Ishikawa (cell line): ENCODE measurements at regions not wholly inside any gene's neighbourhood (a gene's known extent, or its start where the extent isn't known, plus 50 kb on each side); places are given as distances from the start of the nearest gene placed in this dataset.

Experiments
- CEBPB ChIP-seq: IDR thresholded peaks from 2 replicates; pipeline ENCODE4 v1.6.1; 2012
- CREB1 ChIP-seq: IDR thresholded peaks from 2 replicates; pipeline ENCODE4 v1.6.1; 2012; ENCODE audit warnings: low read depth
- EGR1 ChIP-seq: IDR thresholded peaks from 2 replicates; pipeline ENCODE4 v1.6.1; 2012
- EP300 ChIP-seq: IDR thresholded peaks from 2 replicates; pipeline ENCODE4 v1.6.1; 2012; ENCODE audit warnings: borderline replicate concordance
- FOXM1 ChIP-seq: IDR thresholded peaks from 2 replicates; pipeline ENCODE4 v1.6.1; 2012; ENCODE audit warnings: low read depth, borderline replicate concordance
- NFIC ChIP-seq: IDR thresholded peaks from 2 replicates; pipeline ENCODE4 v1.6.1; 2012
- RAD21 ChIP-seq: IDR thresholded peaks from 2 replicates; pipeline ENCODE4 v1.6.1; 2012; ENCODE audit warnings: low read depth
- TAF1 ChIP-seq: IDR thresholded peaks from 2 replicates; pipeline ENCODE4 v1.6.1; 2012; ENCODE audit warnings: low read depth, mild to moderate bottlenecking
- TCF12 ChIP-seq: IDR thresholded peaks from 2 replicates; pipeline ENCODE4 v1.6.1; 2012; ENCODE audit warnings: low read depth
- TEAD4 ChIP-seq: IDR thresholded peaks from 2 replicates; pipeline ENCODE4 v1.6.1; 2012
- YY1 ChIP-seq: IDR thresholded peaks from 2 replicates; pipeline ENCODE4 v1.6.1; 2012; ENCODE audit warnings: low read depth
- ZBTB7A ChIP-seq: IDR thresholded peaks from 2 replicates; pipeline ENCODE4 v1.6.1; 2012; ENCODE audit warnings: low read depth
- TF ChIP-seq, protein P1 (sequence below): IDR thresholded peaks from 2 replicates; pipeline ENCODE4 v1.6.1; 2012
- TF ChIP-seq, protein P2 (sequence below): IDR thresholded peaks from 2 replicates; pipeline ENCODE4 v1.6.1; 2012
- TF ChIP-seq, protein P3 (sequence below): IDR thresholded peaks from 2 replicates; pipeline ENCODE4 v1.6.1; 2012; ENCODE audit warnings: low read depth, mild to moderate bottlenecking

DNA sequence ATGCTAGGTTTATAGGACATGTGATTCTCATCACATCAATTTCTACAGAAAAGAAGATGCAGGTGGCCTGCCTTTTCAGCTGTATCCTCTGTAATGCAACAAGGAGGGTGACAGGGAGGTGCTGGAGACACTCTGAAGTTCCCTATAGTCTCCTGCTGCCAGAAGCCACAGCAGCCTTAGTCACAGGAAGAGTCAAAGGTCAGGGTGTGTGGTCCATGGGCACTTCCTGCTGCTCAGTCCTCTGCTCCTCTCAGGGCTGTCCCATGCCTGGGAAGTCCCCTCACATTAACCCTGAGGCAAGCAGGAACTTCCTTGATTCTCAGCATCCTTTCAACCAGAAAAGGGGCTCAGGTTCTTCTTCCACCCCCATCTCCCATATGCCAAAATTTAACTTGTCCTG lies 144.8 kb upstream of the FOXA2 start:
- TF ChIP-seq YY1 (no peak), FOXM1 (no peak), EGR1 (no peak), TAF1 (no peak)
- TF ChIP-seq, protein P1, sequence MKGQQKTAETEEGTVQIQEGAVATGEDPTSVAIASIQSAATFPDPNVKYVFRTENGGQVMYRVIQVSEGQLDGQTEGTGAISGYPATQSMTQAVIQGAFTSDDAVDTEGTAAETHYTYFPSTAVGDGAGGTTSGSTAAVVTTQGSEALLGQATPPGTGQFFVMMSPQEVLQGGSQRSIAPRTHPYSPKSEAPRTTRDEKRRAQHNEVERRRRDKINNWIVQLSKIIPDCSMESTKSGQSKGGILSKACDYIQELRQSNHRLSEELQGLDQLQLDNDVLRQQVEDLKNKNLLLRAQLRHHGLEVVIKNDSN, result no peak

DNA sequence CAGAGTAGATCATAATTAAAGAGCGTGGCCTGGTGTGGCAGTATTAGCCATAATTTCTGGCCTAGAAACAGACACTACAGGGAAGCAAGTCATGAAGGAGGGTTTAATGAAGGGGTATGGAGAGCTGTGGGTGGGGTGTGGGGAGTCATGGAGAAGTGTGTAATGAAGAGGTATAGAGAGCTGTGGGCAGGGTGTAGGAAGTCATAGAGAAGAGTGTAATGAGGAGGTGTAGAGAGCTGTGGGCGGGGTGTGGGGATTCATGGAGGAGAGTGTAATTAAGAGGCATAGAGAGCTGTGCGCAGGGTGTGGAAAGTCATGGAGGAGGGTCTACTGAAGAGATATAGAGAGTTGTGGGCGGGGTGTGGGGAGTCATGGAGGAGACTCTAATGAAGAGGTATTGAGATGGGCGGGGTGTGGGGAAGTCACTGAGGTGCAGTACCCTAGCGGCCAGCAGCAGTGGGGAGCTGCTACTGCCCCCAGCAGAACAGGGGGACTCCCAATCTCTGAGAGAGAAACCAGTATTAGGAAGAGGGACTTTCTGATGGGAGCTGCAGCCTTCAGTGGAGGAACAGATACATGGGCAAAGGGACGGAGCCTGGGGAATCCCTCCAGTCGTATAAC lies 145.4 kb upstream of the FOXA2 start:
- no peak for TF ChIP-seq EGR1
- no peak for TF ChIP-seq EP300
- TF ChIP-seq YY1, result no peak
- no peak for TF ChIP-seq CREB1
- TF ChIP-seq, protein P2, sequence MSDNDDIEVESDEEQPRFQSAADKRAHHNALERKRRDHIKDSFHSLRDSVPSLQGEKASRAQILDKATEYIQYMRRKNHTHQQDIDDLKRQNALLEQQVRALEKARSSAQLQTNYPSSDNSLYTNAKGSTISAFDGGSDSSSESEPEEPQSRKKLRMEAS, result no peak
- no peak for TF ChIP-seq FOXM1
- no peak for TF ChIP-seq TEAD4
- no peak for TF ChIP-seq ZBTB7A
- TF ChIP-seq, protein P1, result no peak
- no peak for TF ChIP-seq RAD21

DNA sequence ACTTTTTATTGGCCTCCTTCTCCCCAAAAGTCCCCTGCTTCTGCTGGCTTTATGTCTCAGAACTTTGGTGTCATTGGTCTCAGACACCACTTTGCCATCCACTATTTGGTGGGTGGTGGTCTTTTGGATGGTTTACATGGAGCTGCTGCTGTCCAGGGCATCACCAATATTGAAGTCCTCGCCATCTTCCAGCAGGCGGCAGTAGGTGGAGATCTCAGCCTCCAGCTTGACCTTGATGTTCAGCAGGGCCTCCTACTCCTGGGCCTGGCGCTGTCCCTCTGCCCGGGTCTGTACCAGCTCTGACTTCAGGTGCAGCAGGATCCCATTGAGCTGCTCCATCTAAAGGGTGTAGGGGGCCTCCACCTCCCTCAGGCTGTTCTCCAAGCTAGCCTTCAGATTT lies 148.4 kb upstream of the FOXA2 start:
- TF ChIP-seq TCF12, result no peak

DNA sequence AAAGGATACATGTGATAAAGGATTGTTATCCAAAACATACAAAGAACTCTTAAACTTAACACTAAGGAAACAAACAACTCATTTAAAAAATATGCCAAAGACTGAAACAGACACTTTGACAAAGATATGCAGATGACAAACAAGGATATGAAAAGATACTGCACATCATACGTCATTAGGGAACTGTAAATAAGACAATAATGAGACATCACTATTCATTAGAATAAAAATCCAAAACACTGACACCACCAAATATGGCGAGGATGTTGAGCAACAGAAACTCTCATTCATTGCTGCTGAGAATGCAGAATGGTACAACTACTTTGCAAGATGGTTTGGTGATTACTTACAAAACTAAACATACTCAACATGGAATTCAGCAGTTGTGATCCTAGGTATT lies 156.5 kb upstream of the FOXA2 start:
- TF ChIP-seq NFIC (no peak), TEAD4 (no peak), YY1 (no peak), FOXM1 (no peak), EGR1 (no peak), RAD21 (no peak), CREB1 (no peak), TAF1 (no peak), TCF12 (no peak), EP300 (no peak)
- TF ChIP-seq, protein P1, result no peak
- TF ChIP-seq, protein P3, sequence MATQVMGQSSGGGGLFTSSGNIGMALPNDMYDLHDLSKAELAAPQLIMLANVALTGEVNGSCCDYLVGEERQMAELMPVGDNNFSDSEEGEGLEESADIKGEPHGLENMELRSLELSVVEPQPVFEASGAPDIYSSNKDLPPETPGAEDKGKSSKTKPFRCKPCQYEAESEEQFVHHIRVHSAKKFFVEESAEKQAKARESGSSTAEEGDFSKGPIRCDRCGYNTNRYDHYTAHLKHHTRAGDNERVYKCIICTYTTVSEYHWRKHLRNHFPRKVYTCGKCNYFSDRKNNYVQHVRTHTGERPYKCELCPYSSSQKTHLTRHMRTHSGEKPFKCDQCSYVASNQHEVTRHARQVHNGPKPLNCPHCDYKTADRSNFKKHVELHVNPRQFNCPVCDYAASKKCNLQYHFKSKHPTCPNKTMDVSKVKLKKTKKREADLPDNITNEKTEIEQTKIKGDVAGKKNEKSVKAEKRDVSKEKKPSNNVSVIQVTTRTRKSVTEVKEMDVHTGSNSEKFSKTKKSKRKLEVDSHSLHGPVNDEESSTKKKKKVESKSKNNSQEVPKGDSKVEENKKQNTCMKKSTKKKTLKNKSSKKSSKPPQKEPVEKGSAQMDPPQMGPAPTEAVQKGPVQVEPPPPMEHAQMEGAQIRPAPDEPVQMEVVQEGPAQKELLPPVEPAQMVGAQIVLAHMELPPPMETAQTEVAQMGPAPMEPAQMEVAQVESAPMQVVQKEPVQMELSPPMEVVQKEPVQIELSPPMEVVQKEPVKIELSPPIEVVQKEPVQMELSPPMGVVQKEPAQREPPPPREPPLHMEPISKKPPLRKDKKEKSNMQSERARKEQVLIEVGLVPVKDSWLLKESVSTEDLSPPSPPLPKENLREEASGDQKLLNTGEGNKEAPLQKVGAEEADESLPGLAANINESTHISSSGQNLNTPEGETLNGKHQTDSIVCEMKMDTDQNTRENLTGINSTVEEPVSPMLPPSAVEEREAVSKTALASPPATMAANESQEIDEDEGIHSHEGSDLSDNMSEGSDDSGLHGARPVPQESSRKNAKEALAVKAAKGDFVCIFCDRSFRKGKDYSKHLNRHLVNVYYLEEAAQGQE, result no peak
- TF ChIP-seq, protein P2, result no peak

DNA sequence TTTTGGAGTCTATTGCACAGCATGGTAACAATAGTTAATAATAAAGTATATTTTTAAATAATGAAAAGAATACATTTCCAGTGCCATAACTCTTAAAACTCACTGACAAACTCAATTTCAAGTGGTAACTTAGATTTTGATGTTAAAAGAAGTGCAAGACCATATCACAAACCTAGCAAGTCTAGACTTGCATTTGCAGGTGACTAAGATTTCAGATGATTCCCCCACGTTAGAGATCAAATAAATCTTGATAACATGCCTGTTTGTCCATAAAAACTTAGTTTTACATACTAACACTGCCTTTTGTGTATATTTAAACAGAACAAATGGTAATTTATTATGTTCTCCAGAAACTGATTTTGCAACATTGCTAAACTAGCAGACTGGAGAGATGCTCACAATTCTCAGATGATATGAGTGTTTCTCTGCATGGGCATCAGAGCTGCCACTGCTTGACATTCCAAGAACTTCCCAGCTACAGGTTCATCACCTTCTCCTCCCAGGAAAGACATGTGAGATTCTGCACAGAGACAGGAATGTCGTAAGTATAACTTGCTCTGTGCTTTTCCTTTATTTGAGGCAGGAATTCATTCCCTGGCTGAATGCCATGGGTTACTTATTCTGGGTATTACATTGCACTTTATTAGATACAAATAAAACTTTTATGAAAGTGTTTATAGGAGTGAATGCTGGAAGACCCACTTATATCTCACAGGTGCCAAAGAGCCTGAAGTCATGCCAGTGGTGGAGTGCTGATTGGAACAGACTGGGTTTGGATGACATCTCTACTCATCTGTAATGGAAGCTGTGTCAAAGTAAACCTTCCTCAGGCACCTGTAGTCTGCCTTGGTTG lies 160.2 kb upstream of the FOXA2 start:
- no peak for TF ChIP-seq EP300

DNA sequence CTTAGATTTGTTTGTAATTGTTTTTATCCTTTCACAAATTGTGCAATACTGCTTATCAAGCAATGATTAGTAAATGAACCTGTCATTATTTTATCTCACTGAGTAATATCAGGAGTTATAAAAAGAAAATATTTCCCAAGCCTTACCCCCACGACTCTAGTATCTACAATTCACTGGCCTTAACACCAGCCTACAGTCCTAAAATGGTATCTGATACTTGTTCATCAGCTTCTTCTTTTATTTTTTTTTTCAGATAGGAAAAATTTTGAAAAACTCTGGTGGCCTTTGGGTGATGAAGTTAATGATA lies 160.8 kb upstream of the FOXA2 start:
- TF ChIP-seq EGR1, result no peak
- TF ChIP-seq YY1, result no peak
- TF ChIP-seq TAF1, result no peak
- TF ChIP-seq CEBPB, result no peak
- TF ChIP-seq CREB1, result no peak
- no peak for TF ChIP-seq RAD21
- TF ChIP-seq FOXM1, result no peak
- TF ChIP-seq, protein P3, result no peak
- no peak for TF ChIP-seq ZBTB7A
- TF ChIP-seq TEAD4, result no peak
- TF ChIP-seq, protein P2, result no peak
- TF ChIP-seq, protein P1, result no peak
- no peak for TF ChIP-seq TCF12
- no peak for TF ChIP-seq NFIC
- no peak for TF ChIP-seq EP300
